NCI-H146 treated with DMSO at 0.1 percent for 48 hours (cell line): ENCODE measurements at regions not wholly inside any gene's neighbourhood (a gene's known extent, or its start where the extent isn't known, plus 50 kb on each side); places are given as distances from the start of the nearest gene placed in this dataset.

Source experiments
- DNase-seq: peaks from one replicate; lab custom pipeline; 2025; ENCODE audit not compliant: unreplicated experiment; lab: John Stamatoyannopoulos, UW

- DNase-seq, result peak; percentile 92
These were observed 114.3 kb upstream of the TDRD3 start for GRCh38 chr13:60282708-60283107.

DNA sequence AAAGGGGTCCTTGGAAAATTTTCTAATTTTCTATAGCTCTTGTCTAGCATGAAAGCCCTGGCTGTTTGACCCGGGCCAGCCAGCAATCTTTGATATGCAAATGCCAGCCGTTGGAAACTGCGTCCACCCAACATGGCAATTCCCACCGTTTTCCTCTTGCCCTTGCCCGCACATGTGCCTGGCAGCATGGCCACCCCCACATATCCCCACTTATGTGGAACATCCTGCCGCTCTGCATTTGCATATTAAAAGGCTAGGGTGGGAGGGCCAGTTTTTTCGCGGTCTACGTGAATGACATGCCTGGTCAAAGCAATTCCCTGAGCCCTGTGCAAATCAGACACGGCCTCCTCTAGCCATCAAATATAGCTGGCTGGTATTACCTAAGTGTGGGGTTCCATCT is 110.3 kb upstream of the TDRD3 start:
- DNase-seq, result no peak

DNA sequence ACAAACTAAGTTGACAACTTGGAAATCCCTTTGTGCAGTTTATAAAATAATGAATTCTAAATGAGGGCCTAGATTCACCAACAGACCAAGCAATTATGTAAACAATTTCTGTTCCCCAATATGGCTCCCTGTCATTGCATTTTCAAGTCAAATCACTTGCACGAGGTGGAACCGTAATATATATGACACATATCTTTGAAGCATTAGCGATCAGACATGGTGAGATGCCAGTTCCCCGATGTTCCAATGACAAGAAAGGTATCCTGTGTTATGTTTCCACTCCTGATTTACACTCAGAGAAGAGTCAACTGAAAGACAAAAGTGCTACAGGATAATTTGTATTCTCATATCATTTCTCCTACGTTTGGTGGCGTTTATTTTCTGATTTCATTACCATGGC is 108.5 kb upstream of the TDRD3 start:
- DNase-seq, result peak; percentile 67

GRCh38 chr13:60303166-60303565 is 93.9 kb upstream of the TDRD3 start:
- no peak for DNase-seq

DNA sequence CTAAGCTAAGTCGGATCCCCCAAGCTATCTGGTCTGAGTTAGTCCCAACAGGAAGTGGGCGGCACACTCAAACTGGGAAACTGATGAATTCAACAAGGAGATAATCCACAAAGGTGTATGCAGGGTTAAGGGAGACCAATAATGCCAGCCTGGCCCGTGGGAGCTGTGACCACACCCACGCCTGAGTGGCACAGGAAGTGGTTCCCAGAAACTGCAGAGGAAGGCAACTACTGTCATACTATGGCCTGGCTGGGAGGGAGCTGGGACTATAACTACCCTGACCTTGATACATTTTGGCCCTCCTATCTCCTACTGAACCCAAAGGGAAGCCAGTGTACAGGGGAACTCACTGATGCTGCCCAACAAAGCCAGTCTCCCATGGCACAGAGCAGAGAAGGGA is 85.5 kb upstream of the TDRD3 start:
- DNase-seq, result no peak

DNA sequence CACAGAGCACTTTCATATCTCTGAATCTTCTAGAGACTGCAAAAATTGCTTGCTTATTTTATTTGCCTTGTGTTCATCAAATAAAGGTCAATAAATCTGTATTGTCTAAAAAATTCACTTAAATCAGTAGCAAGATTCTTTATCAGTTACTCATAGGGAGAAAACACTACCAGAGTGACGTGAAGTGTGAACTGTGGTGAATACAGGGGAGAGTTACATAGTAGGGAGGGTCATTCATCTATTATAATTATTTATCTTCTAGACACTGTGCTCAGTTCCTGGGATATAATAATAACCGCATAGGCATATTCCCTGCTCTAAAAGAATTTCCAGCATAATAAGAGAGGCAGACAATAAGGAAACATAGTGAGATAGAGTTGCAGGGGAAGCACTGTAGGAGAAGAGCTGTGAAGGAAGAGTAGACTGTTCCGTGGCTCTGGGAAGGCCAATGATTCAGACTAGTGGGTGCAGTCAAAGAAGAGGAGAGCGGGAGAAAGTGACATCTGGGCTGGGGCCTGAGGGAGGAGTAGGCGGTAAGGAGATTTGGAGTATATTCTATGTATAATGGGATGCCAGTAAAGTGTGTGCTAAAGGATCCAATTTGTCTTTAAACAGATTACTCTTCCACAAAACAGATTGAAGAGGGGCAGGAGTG is 84.0 kb upstream of the TDRD3 start:
- no peak for DNase-seq

DNA sequence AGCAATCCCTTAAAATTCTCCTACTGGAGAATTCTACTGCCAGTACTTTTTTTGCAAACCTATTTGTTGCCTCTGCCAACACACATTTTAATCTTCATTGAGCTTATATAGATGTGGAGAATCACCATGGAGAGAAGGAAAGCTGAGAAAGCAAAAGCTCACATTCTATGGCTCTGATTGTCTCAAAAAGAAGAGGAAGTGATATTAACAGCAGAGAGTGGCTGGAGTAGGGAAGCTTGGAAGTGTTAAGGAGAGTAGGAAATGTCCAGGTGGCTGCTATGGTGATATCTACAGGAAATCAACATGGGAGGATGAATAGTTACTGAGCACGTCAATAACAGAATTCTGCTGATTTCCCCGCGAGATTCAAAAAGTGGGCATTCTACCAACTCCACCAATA is 78.8 kb upstream of the TDRD3 start:
- no peak for DNase-seq

- no peak for DNase-seq
These were observed 72.9 kb upstream of the TDRD3 start for GRCh38 chr13:60324131-60324530.

GRCh38 chr13:60326273-60326672 is 70.7 kb upstream of the TDRD3 start:
- no peak for DNase-seq

GRCh38 chr13:60327511-60327910 is 69.5 kb upstream of the TDRD3 start:
- DNase-seq, result no peak

DNA sequence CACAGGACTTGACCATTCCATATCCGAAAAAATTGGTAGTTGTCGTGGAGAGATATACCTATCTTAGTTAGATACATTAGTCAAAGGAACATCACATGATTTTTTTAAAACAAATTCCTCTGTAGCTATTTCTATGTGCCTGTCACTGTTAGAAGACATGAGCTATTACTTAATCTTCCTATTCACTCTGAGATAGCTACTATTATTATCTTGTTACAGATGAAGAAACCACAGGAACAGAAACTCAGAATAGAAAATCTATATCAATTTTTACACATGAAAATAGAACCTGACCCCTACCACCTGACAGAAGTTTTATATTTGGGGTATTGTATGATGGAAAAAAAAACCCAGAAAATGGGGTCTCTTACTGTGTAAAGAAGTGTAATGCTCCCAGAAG is 68.9 kb upstream of the TDRD3 start:
- DNase-seq, result no peak

- peak; percentile 85 for DNase-seq
These were observed 67.6 kb upstream of the TDRD3 start for GRCh38 chr13:60329221-60329923.

- no peak for DNase-seq
These were observed 65.6 kb upstream of the TDRD3 start for GRCh38 chr13:60331249-60332012.

GRCh38 chr13:60332682-60333081 is 64.3 kb upstream of the TDRD3 start:
- DNase-seq, result no peak

GRCh38 chr13:60334310-60334709 is 62.7 kb upstream of the TDRD3 start:
- DNase-seq, result no peak

GRCh38 chr13:60335531-60335930 is 61.5 kb upstream of the TDRD3 start:
- peak; percentile 41 for DNase-seq

- DNase-seq, result no peak
These were observed 58.3 kb upstream of the TDRD3 start for GRCh38 chr13:60338754-60339153.

DNA sequence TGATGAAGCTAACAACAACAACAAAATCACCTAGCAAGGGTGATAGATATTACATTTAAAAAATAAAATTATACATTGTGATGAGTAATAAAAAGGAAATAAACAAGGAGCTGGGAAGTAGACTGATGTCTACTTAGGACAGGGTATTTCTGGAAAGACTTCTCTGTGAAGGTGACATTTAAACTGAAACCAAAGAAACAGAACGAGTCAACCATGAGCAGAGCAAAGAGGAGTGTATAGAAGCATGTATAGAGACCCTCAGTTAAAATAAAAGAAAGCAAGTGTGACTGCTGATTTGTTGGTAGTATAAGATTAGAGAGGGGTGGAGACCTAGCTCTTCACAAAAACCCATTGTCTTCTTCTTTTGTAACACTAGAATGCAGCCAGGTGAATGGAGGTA is 53.0 kb upstream of the TDRD3 start:
- no peak for DNase-seq

DNA sequence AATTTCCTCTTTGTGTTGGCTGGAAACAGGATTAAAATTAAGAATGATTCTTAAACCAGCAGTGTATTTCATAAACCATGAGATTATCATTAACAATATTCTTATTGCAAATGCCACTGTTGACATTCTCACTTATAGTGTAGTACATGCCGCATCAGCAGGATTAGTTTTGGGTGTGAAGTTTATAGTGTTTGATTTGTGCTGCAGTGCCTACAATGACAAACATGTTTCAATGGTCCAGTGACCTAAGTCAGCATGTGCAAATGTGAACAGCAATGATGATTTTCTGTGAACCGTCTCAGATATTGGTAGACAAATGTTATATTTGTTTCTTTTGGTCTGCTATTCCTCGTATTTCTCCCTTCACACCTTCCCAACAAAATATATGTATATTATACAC is 49.8 kb upstream of the TDRD3 start:
- no peak for DNase-seq
